Activated T-helper 1 cell treated with anti-CD3 and anti-CD28 coated beads, Interleukin-12 subunit alpha, Interleukin-12 subunit beta, Interleukin-2, Interleukin-4 antibody, amounts not matched to agents 30 ng/mL and 10 ng/mL and 1 ng/mL, durations not matched to agents 14 hours and 24 hours and 36 hours (primary cell): ENCODE measurements at regions not wholly inside any gene's neighbourhood (a gene's known extent, or its start where the extent isn't known, plus 50 kb on each side); places are given as distances from the start of the nearest gene placed in this dataset.

ENCODE experiments used
- DNase-seq: peaks from one replicate; pipeline ENCODE4 v3.0.0; 2021; ENCODE audit warnings: low spot score
- H3K27ac Mint-ChIP-seq: one replicate; pipeline ENCODE4 v1.8.0; 2021; ENCODE audit warnings: mild to moderate bottlenecking, mixed read lengths
- H3K27me3 Mint-ChIP-seq: one replicate; pipeline ENCODE4 v1.8.0; 2022; ENCODE audit warnings: mild to moderate bottlenecking, moderate library complexity, mixed read lengths; ENCODE audit not compliant: insufficient read depth
- H3K36me3 Mint-ChIP-seq: one replicate; pipeline ENCODE4 v1.8.0; 2021; ENCODE audit warnings: low read depth, mixed read lengths
- H3K4me1 Mint-ChIP-seq: one replicate; pipeline ENCODE4 v1.8.0; 2021; ENCODE audit warnings: low read depth, mixed read lengths
- H3K4me3 Mint-ChIP-seq: one replicate; pipeline ENCODE4 v1.8.0; 2021; ENCODE audit warnings: mild to moderate bottlenecking, moderate library complexity, mixed read lengths
- H3K9me3 Mint-ChIP-seq: one replicate; pipeline ENCODE4 v1.8.0; 2021; ENCODE audit warnings: mixed read lengths
- intact Hi-C: fragments of 100-400 bp; cut with micrococcal nuclease; formaldehyde crosslinking; loops from one replicate; pipeline ENCODE4 v1.15.1; 2024

GRCh38 chr4:124290678-124291077, 421.9 kb downstream of the ANKRD50 start:
- DNase-seq, result no peak
- Mint-ChIP-seq H3K4me1 (no peaks in the 10 kb centered on the region), H3K27ac (no peak overlapping the region), H3K36me3 (no peaks in the 10 kb centered on the region), H3K27me3 (peaks cover 2% of the 10 kb centered on the region), H3K4me3 (no peak overlapping the region), H3K9me3 (no peaks in the 10 kb centered on the region)
- intact Hi-C loops, result no loop called here

DNA sequence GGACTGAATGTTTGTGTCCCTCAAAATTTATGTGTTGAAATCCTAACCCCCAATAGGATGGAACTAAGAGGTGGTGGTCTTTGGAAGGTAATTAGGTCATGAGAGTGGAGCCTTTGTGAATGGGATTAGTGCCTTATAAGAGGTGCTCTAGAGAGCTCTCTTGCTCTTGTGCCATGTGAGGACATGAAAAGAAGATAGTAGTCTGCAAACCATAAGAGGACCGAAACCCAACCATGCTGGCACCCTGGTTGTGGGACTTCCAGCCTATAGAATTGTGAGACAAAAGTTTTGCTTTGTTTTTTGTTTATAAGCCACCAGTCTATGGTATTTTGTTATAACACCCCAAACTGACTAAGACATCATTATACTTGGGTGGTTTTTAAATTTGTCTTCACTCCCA, 417.1 kb downstream of the ANKRD50 start:
- Mint-ChIP-seq H3K4me1 (no peaks in the 10 kb centered on the region), H3K9me3 (no peaks in the 10 kb centered on the region)
- intact Hi-C loops, result no loop called here

GRCh38 chr4:124304941-124305340, 407.6 kb downstream of the ANKRD50 start:
- no peak overlapping the region for H3K4me3 Mint-ChIP-seq
- no peak overlapping the region for H3K27ac Mint-ChIP-seq
- H3K27me3 Mint-ChIP-seq, result peaks cover 6% of the 10 kb centered on the region
- intact Hi-C loops, result no loop called here
- H3K4me1 Mint-ChIP-seq, result no peaks in the 10 kb centered on the region
- H3K36me3 Mint-ChIP-seq, result no peaks in the 10 kb centered on the region
- no peaks in the 10 kb centered on the region for H3K9me3 Mint-ChIP-seq
- no peak for DNase-seq

More for the DNA sequence above, 417.1 kb downstream of the ANKRD50 start:
- Mint-ChIP-seq H3K4me3 (no peak overlapping the region), H3K36me3 (no peaks in the 10 kb centered on the region), H3K27me3 (no peaks in the 10 kb centered on the region), H3K27ac (no peak overlapping the region)
- no peak for DNase-seq

DNA sequence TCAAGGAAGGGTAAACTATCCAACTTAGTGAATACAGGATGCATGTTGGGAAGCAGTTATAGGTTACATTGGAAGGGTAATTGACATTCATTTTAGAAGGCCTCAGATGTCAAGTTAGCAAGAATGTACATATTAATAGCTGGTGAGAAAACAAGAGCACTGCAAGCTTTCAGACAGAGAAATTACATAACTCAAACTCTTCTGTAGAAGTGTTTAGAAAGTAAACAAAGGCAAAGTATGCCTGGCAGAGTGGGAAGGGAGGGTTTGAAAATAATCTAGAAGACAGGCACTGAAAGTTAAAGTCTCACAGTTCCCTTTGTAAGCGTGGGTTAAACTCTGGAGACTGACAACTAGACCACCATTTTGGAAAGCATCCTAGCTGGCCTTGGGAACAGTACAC, 406.2 kb downstream of the ANKRD50 start:
- H3K4me3 Mint-ChIP-seq, result no peak overlapping the region
- no peaks in the 10 kb centered on the region for H3K9me3 Mint-ChIP-seq
- intact Hi-C loops, result no loop called here
- no peak for DNase-seq
- H3K27ac Mint-ChIP-seq, result no peak overlapping the region
- peaks cover 6% of the 10 kb centered on the region for H3K27me3 Mint-ChIP-seq
- H3K36me3 Mint-ChIP-seq, result no peaks in the 10 kb centered on the region
- no peaks in the 10 kb centered on the region for H3K4me1 Mint-ChIP-seq

GRCh38 chr4:124307143-124307542, 405.4 kb downstream of the ANKRD50 start:
- no peaks in the 10 kb centered on the region for H3K36me3 Mint-ChIP-seq
- intact Hi-C loops, result no loop called here
- no peaks in the 10 kb centered on the region for H3K4me1 Mint-ChIP-seq
- no peak overlapping the region for H3K27ac Mint-ChIP-seq
- DNase-seq, result no peak
- no peak overlapping the region for H3K4me3 Mint-ChIP-seq
- no peaks in the 10 kb centered on the region for H3K9me3 Mint-ChIP-seq
- peaks cover 8% of the 10 kb centered on the region for H3K27me3 Mint-ChIP-seq

GRCh38 chr4:124318292-124318691, 394.2 kb downstream of the ANKRD50 start:
- H3K4me3 Mint-ChIP-seq, result no peak overlapping the region
- H3K9me3 Mint-ChIP-seq, result no peaks in the 10 kb centered on the region
- intact Hi-C loops, result no loop called here
- H3K27ac Mint-ChIP-seq, result no peak overlapping the region
- peaks cover 3% of the 10 kb centered on the region for H3K27me3 Mint-ChIP-seq
- H3K36me3 Mint-ChIP-seq, result no peaks in the 10 kb centered on the region
- no peak for DNase-seq
- no peaks in the 10 kb centered on the region for H3K4me1 Mint-ChIP-seq

- H3K9me3 Mint-ChIP-seq, result no peaks in the 10 kb centered on the region
- no peaks in the 10 kb centered on the region for H3K36me3 Mint-ChIP-seq
- no peaks in the 10 kb centered on the region for H3K27me3 Mint-ChIP-seq
- intact Hi-C loops, result loop anchor here (10.0 kb wide), 1 partner anchor 1567 kb away; no protein-coding TSS in a partner anchor
- no peak overlapping the region for H3K4me3 Mint-ChIP-seq
- H3K27ac Mint-ChIP-seq, result no peak overlapping the region
- H3K4me1 Mint-ChIP-seq, result no peaks in the 10 kb centered on the region
- DNase-seq, result no peak
Observed at GRCh38 chr4:124321364-124321763, 391.2 kb downstream of the ANKRD50 start.

GRCh38 chr4:124322234-124323065, 390.1 kb downstream of the ANKRD50 start:
- DNase-seq, result no peak
- H3K4me1 Mint-ChIP-seq, result no peaks in the 10 kb centered on the region
- intact Hi-C loops, result loop anchor here (1.0 to 10.0 kb wide), 3 partner anchors 549 to 1568 kb away; no protein-coding TSS in a partner anchor
- no peaks in the 10 kb centered on the region for H3K27me3 Mint-ChIP-seq
- H3K4me3 Mint-ChIP-seq, result no peak overlapping the region
- H3K27ac Mint-ChIP-seq, result no peak overlapping the region
- H3K9me3 Mint-ChIP-seq, result no peaks in the 10 kb centered on the region
- H3K36me3 Mint-ChIP-seq, result no peaks in the 10 kb centered on the region

DNA sequence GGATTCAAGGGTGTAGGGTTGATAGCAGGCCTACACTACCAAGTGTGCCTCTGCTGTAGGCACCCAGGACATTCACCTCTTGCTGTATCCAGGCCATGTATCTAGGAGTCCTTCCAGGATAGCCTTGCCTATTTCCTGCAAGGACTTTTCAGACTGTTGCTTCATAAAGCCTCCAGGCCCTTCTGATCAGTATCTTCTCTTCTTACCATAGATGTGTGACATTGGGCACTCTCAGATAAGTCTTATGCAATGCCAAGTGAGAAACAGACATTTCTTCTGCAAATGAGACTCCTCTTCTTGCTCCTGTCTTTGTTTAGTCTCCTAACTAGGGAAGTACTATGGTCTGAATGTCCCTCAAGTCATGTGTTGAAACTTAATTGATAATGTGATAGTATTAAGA, 386.8 kb downstream of the ANKRD50 start:
- intact Hi-C loops, result loop anchor here (10.0 kb wide), 1 partner anchor 1571 kb away; no protein-coding TSS in a partner anchor
- Mint-ChIP-seq H3K4me1 (no peaks in the 10 kb centered on the region), H3K36me3 (no peaks in the 10 kb centered on the region), H3K27ac (no peak overlapping the region), H3K9me3 (no peaks in the 10 kb centered on the region), H3K4me3 (no peak overlapping the region), H3K27me3 (no peaks in the 10 kb centered on the region)
- no peak for DNase-seq

DNA sequence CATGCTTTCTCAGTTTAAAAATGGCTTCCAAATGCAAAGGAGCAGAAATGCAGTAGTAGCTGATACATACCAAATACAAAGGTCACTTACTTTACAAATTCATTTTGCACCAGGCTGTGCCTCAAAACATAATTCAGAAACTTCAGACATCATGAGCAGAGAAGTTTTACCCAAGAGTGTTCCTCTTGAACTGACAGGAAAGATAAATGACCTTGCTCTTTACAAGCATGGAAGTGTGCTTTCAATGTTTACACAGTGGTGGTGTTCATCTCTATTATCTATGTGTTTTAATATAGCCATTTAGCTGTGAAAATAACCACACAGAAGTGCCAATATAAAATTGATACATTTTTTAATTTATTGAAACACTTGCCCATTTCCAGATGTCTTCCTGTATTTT, 383.4 kb downstream of the ANKRD50 start:
- no peak overlapping the region for H3K4me3 Mint-ChIP-seq
- intact Hi-C loops, result loop anchor here (10.0 kb wide), 1 partner anchor 1574 kb away; no protein-coding TSS in a partner anchor
- no peak for DNase-seq
- no peak overlapping the region for H3K27ac Mint-ChIP-seq
- no peaks in the 10 kb centered on the region for H3K36me3 Mint-ChIP-seq
- H3K27me3 Mint-ChIP-seq, result no peaks in the 10 kb centered on the region
- no peaks in the 10 kb centered on the region for H3K4me1 Mint-ChIP-seq
- H3K9me3 Mint-ChIP-seq, result no peaks in the 10 kb centered on the region

- H3K4me1 Mint-ChIP-seq, result no peaks in the 10 kb centered on the region
- no peak for DNase-seq
- H3K36me3 Mint-ChIP-seq, result no peaks in the 10 kb centered on the region
- no peak overlapping the region for H3K4me3 Mint-ChIP-seq
- H3K27me3 Mint-ChIP-seq, result no peaks in the 10 kb centered on the region
- intact Hi-C loops, result no loop called here
- H3K27ac Mint-ChIP-seq, result no peak overlapping the region
- H3K9me3 Mint-ChIP-seq, result no peaks in the 10 kb centered on the region
Observed at GRCh38 chr4:124330045-124330444, 382.5 kb downstream of the ANKRD50 start.

DNA sequence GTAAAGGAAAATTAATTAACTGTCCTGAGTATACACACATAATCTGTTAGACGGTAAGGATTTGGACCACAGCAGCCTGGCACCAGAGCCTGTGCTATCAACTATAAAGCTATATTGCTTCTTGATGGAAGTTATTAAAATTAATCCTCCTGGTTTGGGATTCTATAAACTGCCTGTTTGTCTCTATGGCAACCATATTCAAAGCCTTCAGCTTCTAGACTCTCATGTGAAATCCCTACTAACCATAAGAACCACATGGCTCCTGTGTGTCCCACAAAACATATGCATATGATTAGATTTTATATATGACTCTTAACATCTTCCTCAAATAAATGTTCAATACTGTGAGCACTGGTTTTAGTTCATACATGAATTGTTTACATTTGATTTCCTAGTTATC, 380.8 kb downstream of the ANKRD50 start:
- intact Hi-C loops, result no loop called here
- H3K27me3 Mint-ChIP-seq, result no peaks in the 10 kb centered on the region
- no peaks in the 10 kb centered on the region for H3K9me3 Mint-ChIP-seq
- H3K4me1 Mint-ChIP-seq, result no peaks in the 10 kb centered on the region
- no peak overlapping the region for H3K27ac Mint-ChIP-seq
- DNase-seq, result no peak
- no peaks in the 10 kb centered on the region for H3K36me3 Mint-ChIP-seq
- no peak overlapping the region for H3K4me3 Mint-ChIP-seq

GRCh38 chr4:124333466-124333865, 379.1 kb downstream of the ANKRD50 start:
- Mint-ChIP-seq H3K36me3 (no peaks in the 10 kb centered on the region), H3K27me3 (no peaks in the 10 kb centered on the region), H3K4me1 (no peaks in the 10 kb centered on the region), H3K4me3 (no peak overlapping the region), H3K27ac (no peak overlapping the region), H3K9me3 (no peaks in the 10 kb centered on the region)
- no peak for DNase-seq
- intact Hi-C loops, result no loop called here
